Activated effector memory CD4-positive, alpha-beta T cell treated with Interleukin-2 at 50 U/mL for 16 hours (primary cell): ENCODE measurements at regions not wholly inside any gene's neighbourhood (a gene's known extent, or its start where the extent isn't known, plus 50 kb on each side); places are given as distances from the start of the nearest gene placed in this dataset.
"Not testable (repeated sequence)": the region's sequence is repeated elsewhere in the genome, so short reads cannot be mapped to it uniquely, and the experiment has no call there.

Source experiments
- DNase-seq: peaks from one replicate; pipeline ENCODE4 v3.0.0-alpha.2; 2020

DNA sequence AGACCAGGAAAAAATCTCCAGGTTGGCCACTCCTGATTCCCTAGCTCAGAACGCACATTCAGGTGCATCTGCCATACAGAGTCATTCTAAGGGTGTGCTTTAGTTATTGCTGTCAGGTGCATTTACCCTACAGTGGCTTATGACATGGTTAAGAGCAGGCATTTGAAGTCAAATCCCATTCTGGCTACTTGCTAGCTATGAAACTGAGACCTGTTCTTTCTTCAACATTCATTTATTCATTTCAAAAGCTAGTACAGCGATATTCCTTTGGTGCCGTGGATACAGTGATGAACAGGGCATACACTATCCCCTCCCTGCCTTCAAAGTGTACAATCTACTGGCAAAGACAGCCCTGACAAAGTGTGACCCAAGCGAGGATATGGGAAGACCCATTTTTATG lies 508.3 kb downstream of the NPIPA7 start:
- DNase-seq, result no peak

DNA sequence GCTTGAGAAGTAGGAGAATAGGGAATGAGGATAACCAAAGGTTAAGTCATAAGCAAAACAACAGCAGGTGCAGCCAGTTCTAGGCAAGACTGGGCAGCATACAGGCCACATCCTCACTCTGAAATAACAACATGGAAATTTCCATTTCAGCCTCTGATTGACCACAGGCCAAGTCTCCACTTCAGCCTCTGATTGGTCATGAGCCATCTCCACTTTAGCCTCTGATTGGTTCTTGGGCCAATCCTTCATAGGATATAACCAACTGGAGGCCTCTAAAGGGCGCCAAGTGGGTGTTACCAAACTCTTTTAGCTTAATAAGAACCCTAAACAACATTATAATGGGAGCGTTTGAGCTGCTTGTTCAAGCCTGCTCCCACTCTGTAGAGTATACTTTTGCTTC lies 512.0 kb downstream of the NPIPA7 start:
- no peak for DNase-seq

- DNase-seq, result no peak
Measured at GRCh38 chr16:16904601-16905000, 525.7 kb downstream of the NPIPA7 start.

- DNase-seq, result no peak
Measured at GRCh38 chr16:16905850-16906249, 526.9 kb downstream of the NPIPA7 start.

DNA sequence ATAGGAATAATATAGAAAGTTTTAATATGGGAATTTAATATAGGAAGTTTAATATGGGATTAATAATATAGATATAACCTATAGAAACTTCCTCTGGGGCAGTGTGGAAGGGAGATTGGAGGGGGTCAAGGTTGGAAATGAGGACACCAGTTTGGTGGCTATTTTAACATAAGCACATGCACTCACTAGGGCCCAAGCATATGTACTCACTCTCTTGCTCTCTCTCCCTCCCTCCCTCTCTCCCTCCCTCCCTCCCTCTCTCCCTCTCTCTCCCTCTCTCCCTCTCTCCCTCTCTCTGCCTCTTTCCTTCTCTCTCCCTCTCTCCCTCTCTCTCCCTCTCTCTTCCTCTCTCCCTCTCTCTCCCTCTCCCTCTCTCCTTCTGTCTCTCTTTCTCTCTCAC lies 528.1 kb downstream of the NPIPA7 start:
- DNase-seq, result no peak

GRCh38 chr16:16908077-16908476 lies 529.1 kb downstream of the NPIPA7 start:
- no peak for DNase-seq

- DNase-seq, result no peak
Measured at GRCh38 chr16:16909126-16909525, 530.2 kb downstream of the NPIPA7 start.

- no peak for DNase-seq
Measured at GRCh38 chr16:16910666-16911065, 531.7 kb downstream of the NPIPA7 start.

GRCh38 chr16:16915771-16916170 lies 536.8 kb downstream of the NPIPA7 start:
- no peak for DNase-seq

DNA sequence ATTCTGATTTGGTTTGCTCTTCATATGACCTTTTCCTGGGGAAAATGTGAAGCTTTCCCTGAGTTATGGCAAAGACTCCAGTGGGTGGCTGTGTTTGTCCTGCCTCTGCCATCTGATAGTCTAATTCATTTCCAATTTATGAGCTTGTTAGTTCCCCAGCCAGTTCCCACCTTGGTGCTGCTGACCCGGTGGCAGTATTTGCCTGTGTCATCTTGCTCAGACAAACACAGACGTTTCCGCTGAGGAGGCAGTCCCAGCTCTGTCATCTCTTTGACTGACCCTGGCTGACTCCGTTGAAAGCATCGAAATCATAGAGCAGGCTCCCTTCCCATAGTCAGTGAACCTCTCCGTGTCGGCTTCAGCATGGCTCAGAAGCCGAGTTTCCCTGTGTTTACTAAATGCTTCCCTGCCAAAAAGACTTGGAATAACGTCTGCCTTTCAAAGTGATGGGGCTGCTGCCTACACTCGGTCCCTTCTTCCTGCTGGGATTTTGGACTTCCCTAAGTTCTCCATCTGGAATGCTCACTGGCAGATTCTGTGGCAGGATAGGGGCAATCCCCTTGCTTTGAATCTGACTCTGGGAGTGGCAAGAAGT lies 538.3 kb downstream of the NPIPA7 start:
- no peak for DNase-seq

GRCh38 chr16:16923479-16923878 lies 544.5 kb downstream of the NPIPA7 start:
- no peak for DNase-seq

DNA sequence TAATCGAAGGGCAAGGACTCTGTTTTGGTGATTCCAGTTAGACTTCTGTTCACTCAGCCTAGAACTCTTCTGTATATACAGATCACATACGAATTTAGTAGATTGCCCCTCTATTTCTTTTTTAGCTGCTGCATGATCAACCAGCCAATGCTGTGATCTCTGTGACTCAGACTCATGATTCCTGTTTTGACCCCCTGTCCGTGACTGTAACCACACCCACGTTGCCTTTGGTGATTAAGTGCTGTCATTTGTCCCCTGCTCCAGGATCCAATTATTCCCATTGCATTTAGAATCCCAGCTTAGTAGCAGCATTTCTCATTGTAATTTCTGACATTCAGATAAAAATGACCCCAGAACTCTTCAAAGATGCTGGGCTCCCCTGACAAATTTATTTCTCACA lies 545.7 kb downstream of the NPIPA7 start:
- no peak for DNase-seq

- DNase-seq, result no peak
Measured at GRCh38 chr16:16925432-16925831, 545.3 kb downstream of the XYLT1 start.

DNA sequence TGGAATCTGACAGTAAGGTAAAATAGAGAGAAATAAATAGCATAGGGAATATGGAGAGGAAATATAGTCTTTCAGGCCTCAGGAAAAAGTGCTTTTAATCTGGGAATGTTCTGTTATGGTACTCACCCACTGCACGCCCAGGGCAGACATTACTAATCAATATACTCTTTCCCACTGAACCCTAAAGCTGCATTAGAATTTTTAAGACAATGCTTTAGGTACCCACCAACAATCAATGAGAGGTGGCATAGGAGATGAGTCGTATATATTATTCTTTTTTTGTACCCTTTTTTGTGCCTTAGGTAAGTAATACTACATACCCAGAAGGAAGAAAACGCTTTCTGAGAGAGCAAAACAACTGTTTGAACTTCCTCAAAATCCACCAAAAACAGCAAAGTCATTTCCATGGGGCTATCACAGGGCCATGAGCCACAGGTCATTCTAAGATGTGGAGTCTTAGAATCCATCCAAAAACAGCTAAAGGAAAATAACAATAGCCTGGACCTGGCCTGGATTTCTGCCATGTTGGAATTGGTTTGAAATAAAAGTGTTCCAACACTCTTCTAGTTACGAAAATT lies 542.1 kb downstream of the XYLT1 start:
- DNase-seq, result no peak

- DNase-seq, result no peak
Measured at GRCh38 chr16:16930309-16931000, 540.3 kb downstream of the XYLT1 start.

DNA sequence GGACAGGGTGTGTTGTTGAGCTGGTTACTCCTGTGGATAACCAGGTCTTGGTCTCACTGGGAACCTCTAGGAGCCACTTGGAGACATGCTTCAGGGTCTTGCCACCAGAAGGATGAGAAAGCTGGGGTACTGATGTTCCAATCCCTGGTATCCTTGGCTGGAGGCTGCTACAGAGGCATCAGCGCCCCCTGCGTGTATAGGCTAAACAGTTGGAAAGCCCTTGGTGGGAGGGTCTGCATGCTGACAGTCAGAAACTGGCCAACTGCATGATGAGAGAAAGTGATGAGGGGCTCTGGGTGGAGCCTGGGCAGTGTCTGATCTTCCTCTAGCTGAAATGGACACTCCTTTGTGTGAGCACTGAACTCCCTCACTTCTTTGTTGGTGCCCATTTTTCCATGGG lies 536.9 kb downstream of the XYLT1 start:
- DNase-seq, result no peak

GRCh38 chr16:16934660-16935059 lies 536.1 kb downstream of the XYLT1 start:
- DNase-seq, result no peak

- DNase-seq, result not testable (repeated sequence)
Measured at GRCh38 chr16:16935909-16936308, 534.9 kb downstream of the XYLT1 start.

- no peak for DNase-seq
Measured at GRCh38 chr16:16937576-16937975, 533.2 kb downstream of the XYLT1 start.

GRCh38 chr16:16938009-16938408 lies 532.8 kb downstream of the XYLT1 start:
- no peak for DNase-seq

DNA sequence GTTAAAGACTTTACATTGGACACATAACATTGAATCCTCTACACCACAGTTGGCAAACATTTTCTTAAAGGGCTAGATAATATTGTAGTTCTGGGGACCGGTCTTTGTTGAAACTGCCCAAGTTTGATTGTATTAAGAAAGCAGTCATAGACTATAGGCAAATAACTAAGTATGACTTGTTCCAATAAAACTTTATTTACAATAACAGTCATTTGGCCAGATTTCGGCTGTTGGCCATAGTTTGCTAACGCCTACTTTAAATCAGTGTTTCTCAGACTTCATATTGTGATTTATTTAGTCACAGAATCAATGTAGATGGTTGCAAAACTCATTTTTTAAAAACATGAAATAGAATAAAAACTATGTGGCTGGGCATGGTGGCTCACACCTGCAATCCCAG lies 531.8 kb downstream of the XYLT1 start:
- DNase-seq, result no peak

DNA sequence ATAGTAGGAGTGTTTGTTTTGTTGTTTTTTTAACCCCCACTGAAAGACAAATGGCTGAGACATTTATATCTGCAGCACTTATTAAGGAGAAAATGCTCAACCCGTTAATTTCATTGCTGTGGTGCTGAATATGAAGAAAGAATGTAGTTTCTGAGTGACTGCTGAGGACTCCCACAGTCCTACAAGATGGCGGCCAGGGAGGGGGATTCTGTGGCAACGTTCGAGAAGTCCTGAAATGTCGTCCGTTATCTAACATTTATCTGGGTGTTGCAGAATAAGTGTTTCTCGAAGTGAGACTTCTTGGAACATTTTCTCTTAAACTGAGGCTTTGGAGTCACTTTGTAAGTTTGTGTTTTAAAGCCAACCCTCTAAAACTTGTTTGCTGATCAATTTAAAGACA lies 530.4 kb downstream of the XYLT1 start:
- DNase-seq, result no peak

DNA sequence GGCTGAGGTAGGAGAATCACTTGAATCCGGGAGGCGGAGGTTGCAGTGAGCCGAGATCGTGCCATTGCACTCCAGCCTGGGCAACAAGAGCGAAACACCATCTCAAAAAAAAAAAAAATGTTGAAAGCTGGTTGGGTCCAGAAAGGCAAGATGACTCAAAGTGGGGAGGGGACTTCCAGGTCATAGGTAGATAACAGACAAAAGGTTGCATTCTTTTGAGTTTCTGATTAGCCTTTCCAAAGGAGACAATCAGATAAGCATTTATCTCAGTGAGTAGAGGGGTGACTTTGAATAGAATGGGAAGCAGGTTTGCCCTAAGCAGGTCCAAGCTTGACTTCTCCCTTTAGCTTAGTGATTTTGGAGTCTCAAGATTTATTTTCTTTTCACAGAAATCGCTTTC lies 527.9 kb downstream of the XYLT1 start:
- DNase-seq, result not testable (repeated sequence)

- no peak for DNase-seq
Measured at GRCh38 chr16:16945207-16945606, 525.6 kb downstream of the XYLT1 start.

DNA sequence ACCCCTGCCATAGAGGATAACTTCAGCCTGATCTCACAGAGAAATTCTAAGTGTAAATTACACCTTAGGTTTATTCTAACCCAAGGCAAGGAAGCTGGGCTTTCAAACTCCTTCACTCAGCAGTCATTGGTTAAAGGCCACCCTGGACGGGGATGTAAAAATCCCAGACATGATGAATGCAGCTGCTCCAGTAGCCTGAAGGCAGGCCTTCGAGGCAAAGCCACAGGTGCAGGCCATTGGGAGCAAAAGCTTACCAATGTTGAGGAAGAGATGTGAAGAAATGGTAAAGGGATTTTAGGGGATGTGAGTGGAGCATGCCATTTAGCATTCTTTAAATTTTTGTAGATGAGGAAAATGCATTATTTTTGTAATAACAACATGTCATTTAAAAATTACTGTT lies 514.4 kb downstream of the XYLT1 start:
- no peak for DNase-seq
